ENCODE measurements at regions not wholly inside any gene's neighbourhood (a gene's known extent, or its start where the extent isn't known, plus 50 kb on each side); places are given as distances from the start of the nearest gene placed in this dataset.
"Not testable (repeated sequence)": the region's sequence is repeated elsewhere in the genome, so short reads cannot be mapped to it uniquely, and the experiment has no call there.

- Histone ChIP-seq H3K27me3 (ENCODE audit: insufficient read depth, low read length) (no peaks in the 10 kb centered on the region), H3K36me3 (ENCODE audit: insufficient read depth, low read depth, low read length) (no peaks in the 10 kb centered on the region), H3K4me3 (ENCODE audit: low read length) (no peak overlapping the region), H3K4me1 (ENCODE audit: insufficient read depth, low read length) (no peaks in the 10 kb centered on the region), H3K9me3 (ENCODE audit: insufficient read depth, low read depth, low read length) (peaks cover 4% of the 10 kb centered on the region), H3K9ac (ENCODE audit: low read depth, low read length) (no peak overlapping the region), H3K27ac (ENCODE audit: low read length) (no peak overlapping the region)
Observed at GRCh38 chr4:159564615-159565014, 461.7 kb downstream of the RAPGEF2 start.

GRCh38 chr4:159566786-159567185 is 463.9 kb downstream of the RAPGEF2 start:
- H3K27ac ChIP-seq (ENCODE audit: low read length) = no peak overlapping the region
- H3K4me1 ChIP-seq (ENCODE audit: insufficient read depth, low read length) = no peaks in the 10 kb centered on the region
- H3K4me3 ChIP-seq (ENCODE audit: low read length) = no peak overlapping the region
- no peaks in the 10 kb centered on the region for H3K36me3 ChIP-seq (ENCODE audit: insufficient read depth, low read depth, low read length)
- no peak overlapping the region for H3K9ac ChIP-seq (ENCODE audit: low read depth, low read length)
- peaks cover 10% of the 10 kb centered on the region for H3K9me3 ChIP-seq (ENCODE audit: insufficient read depth, low read depth, low read length)
- no peaks in the 10 kb centered on the region for H3K27me3 ChIP-seq (ENCODE audit: insufficient read depth, low read length)

GRCh38 chr4:159577241-159577640 is 474.4 kb downstream of the RAPGEF2 start:
- no peaks in the 10 kb centered on the region; the same call in 1 of the 2 replicates for H3K9me3 ChIP-seq (ENCODE audit: insufficient read depth, low read depth, low read length)
- H3K27me3 ChIP-seq (ENCODE audit: insufficient read depth, low read length) = no peaks in the 10 kb centered on the region
- H3K4me3 ChIP-seq (ENCODE audit: low read length) = no peak overlapping the region
- no peaks in the 10 kb centered on the region for H3K4me1 ChIP-seq (ENCODE audit: insufficient read depth, low read length)
- H3K9ac ChIP-seq (ENCODE audit: low read depth, low read length) = no peak overlapping the region
- no peaks in the 10 kb centered on the region for H3K36me3 ChIP-seq (ENCODE audit: insufficient read depth, low read depth, low read length)
- H3K27ac ChIP-seq (ENCODE audit: low read length) = no peak overlapping the region

- no peaks in the 10 kb centered on the region for H3K36me3 ChIP-seq (ENCODE audit: insufficient read depth, low read depth, low read length)
- no peaks in the 10 kb centered on the region for H3K27me3 ChIP-seq (ENCODE audit: insufficient read depth, low read length)
- H3K9ac ChIP-seq (ENCODE audit: low read depth, low read length) = no peak overlapping the region
- peaks cover 23% of the 10 kb centered on the region for H3K9me3 ChIP-seq (ENCODE audit: insufficient read depth, low read depth, low read length)
- no peak overlapping the region for H3K27ac ChIP-seq (ENCODE audit: low read length)
- H3K4me3 ChIP-seq (ENCODE audit: low read length) = no peak overlapping the region
- H3K4me1 ChIP-seq (ENCODE audit: insufficient read depth, low read length) = no peaks in the 10 kb centered on the region
Observed at GRCh38 chr4:159582685-159583084, 479.8 kb downstream of the RAPGEF2 start.

- peak overlapping the region; percentile 3; the same call in 1 of the 2 replicates for H3K9ac ChIP-seq (ENCODE audit: low read depth, low read length)
Observed at GRCh38 chr4:159592898-159593556, 490.1 kb downstream of the RAPGEF2 start.

GRCh38 chr4:159593681-159594080 is 490.8 kb downstream of the RAPGEF2 start:
- H3K36me3 ChIP-seq (ENCODE audit: insufficient read depth, low read depth, low read length) = no peaks in the 10 kb centered on the region

More at GRCh38 chr4:159592898-159593556, 490.1 kb downstream of the RAPGEF2 start:
- no peaks in the 10 kb centered on the region for H3K9me3 ChIP-seq (ENCODE audit: insufficient read depth, low read depth, low read length)
- no peak overlapping the region; the same call in 1 of the 2 replicates for H3K4me3 ChIP-seq (ENCODE audit: low read length)
- no peaks in the 10 kb centered on the region for H3K36me3 ChIP-seq (ENCODE audit: insufficient read depth, low read depth, low read length)
- no peak overlapping the region for H3K27ac ChIP-seq (ENCODE audit: low read length)
- H3K4me1 ChIP-seq (ENCODE audit: insufficient read depth, low read length) = peaks cover 31% of the 10 kb centered on the region
- no peaks in the 10 kb centered on the region for H3K27me3 ChIP-seq (ENCODE audit: insufficient read depth, low read length)

GRCh38 chr4:159594576-159594975 is 491.7 kb downstream of the RAPGEF2 start:
- Histone ChIP-seq H3K4me3 (ENCODE audit: low read length) (no peak overlapping the region), H3K9me3 (ENCODE audit: insufficient read depth, low read depth, low read length) (no peaks in the 10 kb centered on the region), H3K4me1 (ENCODE audit: insufficient read depth, low read length) (peaks cover 36% of the 10 kb centered on the region), H3K36me3 (ENCODE audit: insufficient read depth, low read depth, low read length) (no peaks in the 10 kb centered on the region), H3K27me3 (ENCODE audit: insufficient read depth, low read length) (no peaks in the 10 kb centered on the region), H3K9ac (ENCODE audit: low read depth, low read length) (peak overlapping the region; percentile 3; the same call in 1 of the 2 replicates), H3K27ac (ENCODE audit: low read length) (no peak overlapping the region)

More at GRCh38 chr4:159593681-159594080, 490.8 kb downstream of the RAPGEF2 start:
- Histone ChIP-seq H3K27me3 (ENCODE audit: insufficient read depth, low read length) (no peaks in the 10 kb centered on the region), H3K27ac (ENCODE audit: low read length) (no peak overlapping the region), H3K9me3 (ENCODE audit: insufficient read depth, low read depth, low read length) (no peaks in the 10 kb centered on the region), H3K9ac (ENCODE audit: low read depth, low read length) (peak overlapping the region; percentile 3; the same call in 1 of the 2 replicates), H3K4me3 (ENCODE audit: low read length) (no peak overlapping the region), H3K4me1 (ENCODE audit: insufficient read depth, low read length) (peaks cover 36% of the 10 kb centered on the region)

- H3K36me3 ChIP-seq (ENCODE audit: insufficient read depth, low read depth, low read length); H3K9me3 ChIP-seq (ENCODE audit: insufficient read depth, low read depth, low read length); H3K27ac ChIP-seq (ENCODE audit: low read length); H3K4me3 ChIP-seq (ENCODE audit: low read length); H3K27me3 ChIP-seq (ENCODE audit: insufficient read depth, low read length): not testable (repeated sequence)
- Histone ChIP-seq H3K4me1 (ENCODE audit: insufficient read depth, low read length) (peaks cover 36% of the 10 kb centered on the region), H3K9ac (ENCODE audit: low read depth, low read length) (peak overlapping the region; percentile 64; the same call in 1 of the 2 replicates)
Observed at GRCh38 chr4:159595101-159595500, 492.2 kb downstream of the RAPGEF2 start.

- Histone ChIP-seq H3K36me3 (ENCODE audit: insufficient read depth, low read depth, low read length) (no peaks in the 10 kb centered on the region), H3K27me3 (ENCODE audit: insufficient read depth, low read length) (no peaks in the 10 kb centered on the region), H3K27ac (ENCODE audit: low read length) (no peak overlapping the region), H3K9me3 (ENCODE audit: insufficient read depth, low read depth, low read length) (no peaks in the 10 kb centered on the region), H3K4me3 (ENCODE audit: low read length) (no peak overlapping the region), H3K9ac (ENCODE audit: low read depth, low read length) (no peak overlapping the region), H3K4me1 (ENCODE audit: insufficient read depth, low read length) (peaks cover 25% of the 10 kb centered on the region)
Observed at GRCh38 chr4:159598602-159599001, 495.7 kb downstream of the RAPGEF2 start.

- no peak overlapping the region for H3K4me3 ChIP-seq (ENCODE audit: low read length)
- no peaks in the 10 kb centered on the region for H3K9me3 ChIP-seq (ENCODE audit: insufficient read depth, low read depth, low read length)
- no peaks in the 10 kb centered on the region for H3K36me3 ChIP-seq (ENCODE audit: insufficient read depth, low read depth, low read length)
- H3K9ac ChIP-seq (ENCODE audit: low read depth, low read length) = no peak overlapping the region
- no peaks in the 10 kb centered on the region for H3K27me3 ChIP-seq (ENCODE audit: insufficient read depth, low read length)
- peaks cover 14% of the 10 kb centered on the region for H3K4me1 ChIP-seq (ENCODE audit: insufficient read depth, low read length)
- H3K27ac ChIP-seq (ENCODE audit: low read length) = no peak overlapping the region
Observed at GRCh38 chr4:159600061-159600460, 497.2 kb downstream of the RAPGEF2 start.

- no peaks in the 10 kb centered on the region for H3K36me3 ChIP-seq (ENCODE audit: insufficient read depth, low read depth, low read length)
- no peak overlapping the region for H3K27ac ChIP-seq (ENCODE audit: low read length)
- no peak overlapping the region for H3K4me3 ChIP-seq (ENCODE audit: low read length)
- no peaks in the 10 kb centered on the region for H3K27me3 ChIP-seq (ENCODE audit: insufficient read depth, low read length)
- H3K9me3 ChIP-seq (ENCODE audit: insufficient read depth, low read depth, low read length) = peaks cover 4% of the 10 kb centered on the region; the same call in 1 of the 2 replicates
- peaks cover 16% of the 10 kb centered on the region; the same call in 1 of the 2 replicates for H3K4me1 ChIP-seq (ENCODE audit: insufficient read depth, low read length)
- no peak overlapping the region for H3K9ac ChIP-seq (ENCODE audit: low read depth, low read length)
Observed at GRCh38 chr4:159604781-159605180, 501.9 kb downstream of the RAPGEF2 start.

GRCh38 chr4:159606835-159607234 is 504.0 kb downstream of the RAPGEF2 start:
- Histone ChIP-seq H3K36me3 (ENCODE audit: insufficient read depth, low read depth, low read length) (no peaks in the 10 kb centered on the region), H3K9me3 (ENCODE audit: insufficient read depth, low read depth, low read length) (peaks cover 4% of the 10 kb centered on the region; the same call in 1 of the 2 replicates), H3K27ac (ENCODE audit: low read length) (no peak overlapping the region), H3K27me3 (ENCODE audit: insufficient read depth, low read length) (no peaks in the 10 kb centered on the region), H3K9ac (ENCODE audit: low read depth, low read length) (no peak overlapping the region), H3K4me1 (ENCODE audit: insufficient read depth, low read length) (peaks cover 16% of the 10 kb centered on the region; the same call in 1 of the 2 replicates), H3K4me3 (ENCODE audit: low read length) (no peak overlapping the region)
